Testis (tissue), 2 donors: ENCODE measurements at regions not wholly inside any gene's neighbourhood (a gene's known extent, or its start where the extent isn't known, plus 50 kb on each side); places are given as distances from the start of the nearest gene placed in this dataset.
"Not testable (repeated sequence)": the region's sequence is repeated elsewhere in the genome, so short reads cannot be mapped to it uniquely, and the experiment has no call there.

Experiments used
- POLR2A ChIP-seq: fragments of 450-650 bp; IDR thresholded peaks from one replicate; pipeline ENCODE4 v1.6.1; 2017; ENCODE audit warnings: antibody characterized with exemption, mild to moderate bottlenecking, moderate library complexity
- TF ChIP-seq, protein P1 (sequence below), 3 experiments: fragments of 450-650 bp in 2 of 3; fragments of 200-600 bp in 1 of 3; sonication (generic) in 1 of 3; IDR thresholded peaks; one replicate each; pipeline ENCODE4 v1.5.1; 2016 to 2019; ENCODE audit warnings: antibody characterized with exemption in 3 of 3, mild to moderate bottlenecking in 2 of 3, moderate library complexity in 1 of 3

DNA sequence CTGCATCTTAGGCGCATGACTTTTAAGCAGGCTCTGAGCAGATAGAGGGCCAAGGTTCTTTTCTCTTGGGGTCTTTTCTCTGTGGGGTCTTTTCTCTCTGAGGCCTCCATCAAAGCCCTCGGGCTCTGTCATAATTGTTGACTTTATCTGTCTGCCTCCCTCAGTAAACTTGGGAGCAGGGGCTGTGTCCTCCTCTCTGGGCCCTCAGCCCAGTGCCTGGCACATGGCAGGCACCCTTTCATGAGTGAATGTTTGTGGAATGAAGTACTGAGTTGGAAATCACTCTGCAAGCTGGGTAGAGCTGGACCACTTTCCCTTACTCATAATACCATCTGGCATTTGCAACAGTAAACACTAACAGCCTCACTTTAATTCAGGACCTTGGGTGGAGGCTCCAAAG is 96.3 kb upstream of the TERB2 start:
- TF ChIP-seq, protein P1, sequence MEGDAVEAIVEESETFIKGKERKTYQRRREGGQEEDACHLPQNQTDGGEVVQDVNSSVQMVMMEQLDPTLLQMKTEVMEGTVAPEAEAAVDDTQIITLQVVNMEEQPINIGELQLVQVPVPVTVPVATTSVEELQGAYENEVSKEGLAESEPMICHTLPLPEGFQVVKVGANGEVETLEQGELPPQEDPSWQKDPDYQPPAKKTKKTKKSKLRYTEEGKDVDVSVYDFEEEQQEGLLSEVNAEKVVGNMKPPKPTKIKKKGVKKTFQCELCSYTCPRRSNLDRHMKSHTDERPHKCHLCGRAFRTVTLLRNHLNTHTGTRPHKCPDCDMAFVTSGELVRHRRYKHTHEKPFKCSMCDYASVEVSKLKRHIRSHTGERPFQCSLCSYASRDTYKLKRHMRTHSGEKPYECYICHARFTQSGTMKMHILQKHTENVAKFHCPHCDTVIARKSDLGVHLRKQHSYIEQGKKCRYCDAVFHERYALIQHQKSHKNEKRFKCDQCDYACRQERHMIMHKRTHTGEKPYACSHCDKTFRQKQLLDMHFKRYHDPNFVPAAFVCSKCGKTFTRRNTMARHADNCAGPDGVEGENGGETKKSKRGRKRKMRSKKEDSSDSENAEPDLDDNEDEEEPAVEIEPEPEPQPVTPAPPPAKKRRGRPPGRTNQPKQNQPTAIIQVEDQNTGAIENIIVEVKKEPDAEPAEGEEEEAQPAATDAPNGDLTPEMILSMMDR (IDR thresholded peaks at IDR 0.05), result not testable (repeated sequence)
- TF ChIP-seq POLR2A, result not testable (repeated sequence)
